ENCODE measurements at regions not wholly inside any gene's neighbourhood (a gene's known extent, or its start where the extent isn't known, plus 50 kb on each side); places are given as distances from the start of the nearest gene placed in this dataset.
"Not testable (repeated sequence)": the region's sequence is repeated elsewhere in the genome, so short reads cannot be mapped to it uniquely, and the experiment has no call there.

- TF ChIP-seq POLR2A, CTCF, EP300 (IDR thresholded peaks at IDR 0.05): not testable (repeated sequence)
These were observed 145.3 kb upstream of the PABPC3 start for GRCh38 chr13:24950611-24951010.
